H9 (cell line): ENCODE measurements at regions not wholly inside any gene's neighbourhood (a gene's known extent, or its start where the extent isn't known, plus 50 kb on each side); places are given as distances from the start of the nearest gene placed in this dataset.

ENCODE experiments used
- DNase-seq: peaks from one replicate; pipeline ENCODE4 v3.0.0-alpha.2; 2017
- H2AFZ ChIP-seq: one replicate; pipeline ENCODE4 v1.6.1; 2013; ENCODE audit warnings: mild to moderate bottlenecking, low read length, control low read depth, moderate library complexity
- H2AK5ac ChIP-seq: 2 replicates; pipeline ENCODE4 v1.6.1; 2013; ENCODE audit warnings: low read length, control low read depth, mixed read lengths; ENCODE audit not compliant: insufficient read length
- H2BK120ac ChIP-seq: one replicate; pipeline ENCODE4 v1.6.1; 2013; ENCODE audit warnings: low read depth, mild to moderate bottlenecking, low read length, control low read depth, inconsistent platforms; ENCODE audit not compliant: poor library complexity, severe bottlenecking
- H2BK12ac ChIP-seq: 2 replicates; pipeline ENCODE4 v1.6.1; 2013; ENCODE audit warnings: low read length, control low read depth, mixed read lengths, low read depth; ENCODE audit not compliant: insufficient read length
- H2BK15ac ChIP-seq: 2 replicates; pipeline ENCODE4 v1.6.1; 2013; ENCODE audit warnings: low read depth, low read length, control low read depth
- H2BK20ac ChIP-seq: one replicate; pipeline ENCODE4 v1.6.1; 2013; ENCODE audit warnings: low read depth, mild to moderate bottlenecking, low read length, control low read depth, inconsistent platforms; ENCODE audit not compliant: poor library complexity, severe bottlenecking
- H2BK5ac ChIP-seq: 2 replicates; pipeline ENCODE4 v1.6.1; 2013; ENCODE audit warnings: low read length, control low read depth, mixed read lengths; ENCODE audit not compliant: insufficient read length
- H3K14ac ChIP-seq: 2 replicates; pipeline ENCODE4 v1.6.1; 2013; ENCODE audit warnings: low read length, control low read depth; ENCODE audit not compliant: insufficient read depth
- H3K18ac ChIP-seq: 2 replicates; pipeline ENCODE4 v1.6.1; 2013; ENCODE audit warnings: low read depth, mild to moderate bottlenecking, mixed read lengths, low read length, control low read depth; ENCODE audit not compliant: insufficient read length
- H3K23ac ChIP-seq: 2 replicates; pipeline ENCODE4 v1.6.1; 2013; ENCODE audit warnings: low read length, control low read depth, mixed read lengths, low read depth; ENCODE audit not compliant: insufficient read length
- H3K23me2 ChIP-seq: 2 replicates; pipeline ENCODE4 v1.6.1; 2013; ENCODE audit warnings: low read depth, mild to moderate bottlenecking, mixed read lengths, low read length, control low read depth; ENCODE audit not compliant: insufficient read length, poor library complexity, severe bottlenecking
- H3K27ac ChIP-seq: 2 replicates; pipeline ENCODE4 v1.5.1; 2013; ENCODE audit warnings: low read length, control low read depth, mixed read lengths, low read depth; ENCODE audit not compliant: insufficient read length
- H3K27me3 ChIP-seq: 2 replicates; pipeline ENCODE4 v1.6.1; 2013; ENCODE audit warnings: low read length, control low read depth, inconsistent platforms; ENCODE audit not compliant: insufficient read depth
- H3K4ac ChIP-seq: 2 replicates; pipeline ENCODE4 v1.6.1; 2013; ENCODE audit warnings: low read depth, mild to moderate bottlenecking, control low read depth, inconsistent platforms, low read length, moderate library complexity
- H3K4me1 ChIP-seq: 2 replicates; pipeline ENCODE4 v1.6.1; 2013; ENCODE audit warnings: low read length, control low read depth, inconsistent platforms; ENCODE audit not compliant: insufficient read depth
- H3K4me2 ChIP-seq: 2 replicates; pipeline ENCODE4 v1.6.1; 2013; ENCODE audit warnings: low read length, control low read depth, mixed read lengths; ENCODE audit not compliant: insufficient read length, insufficient read depth
- H3K56ac ChIP-seq: 2 replicates; pipeline ENCODE4 v1.6.1; 2013; ENCODE audit warnings: low read depth, mild to moderate bottlenecking, mixed read lengths, low read length, control low read depth; ENCODE audit not compliant: insufficient read length
- H3K79me1 ChIP-seq: 2 replicates; pipeline ENCODE4 v1.6.1; 2013; ENCODE audit warnings: low read depth, mild to moderate bottlenecking, moderate library complexity, low read length, control low read depth, inconsistent platforms; ENCODE audit not compliant: insufficient read depth, poor library complexity, severe bottlenecking
- H3K79me2 ChIP-seq: 2 replicates; pipeline ENCODE4 v1.6.1; 2013; ENCODE audit warnings: low read length, control low read depth, inconsistent platforms; ENCODE audit not compliant: insufficient read depth
- H3K9ac ChIP-seq: 2 replicates; pipeline ENCODE4 v1.6.1; 2013; ENCODE audit warnings: low read length, control low read depth, mixed read lengths; ENCODE audit not compliant: insufficient read length; ENCODE audit errors: extremely low read depth
- H3K9me3 ChIP-seq: one replicate; pipeline ENCODE4 v1.6.1; 2013; ENCODE audit warnings: low read depth, low read length, inconsistent platforms; ENCODE audit not compliant: control insufficient read depth
- H3T11ph ChIP-seq: one replicate; pipeline ENCODE4 v1.6.1; 2013; ENCODE audit warnings: mild to moderate bottlenecking, low read length, control low read depth, inconsistent platforms
- H4K20me1 ChIP-seq: one replicate; pipeline ENCODE4 v1.6.1; 2013; ENCODE audit not compliant: control insufficient read depth, insufficient read length, insufficient read depth
- H4K5ac ChIP-seq: 2 replicates; pipeline ENCODE4 v1.6.1; 2013; ENCODE audit warnings: low read depth, mild to moderate bottlenecking, mixed read lengths, low read length, control low read depth; ENCODE audit not compliant: insufficient read length
- H4K8ac ChIP-seq: replicated peaks from 2 replicates; pipeline ENCODE4 v1.6.1; 2013; ENCODE audit warnings: low read length, control low read depth, mixed read lengths, low read depth; ENCODE audit not compliant: insufficient read length
- H4K91ac ChIP-seq: 2 replicates; pipeline ENCODE4 v1.6.1; 2013; ENCODE audit warnings: low read depth, mild to moderate bottlenecking, moderate library complexity, mixed read lengths, low read length, control low read depth; ENCODE audit not compliant: insufficient read length
- H3K27ac Mint-ChIP-seq, 3 experiments: 2 replicates in 2 of 3; 3 replicates in 1 of 3; pipeline ENCODE4 v1.8.0; 2020 to 2021; ENCODE audit warnings: mixed read lengths in 3 of 3, mild to moderate bottlenecking in 1 of 3, moderate library complexity in 1 of 3
- H3K27me3 Mint-ChIP-seq: 2 replicates; pipeline ENCODE4 v1.8.0; 2021; ENCODE audit warnings: low read depth, mild to moderate bottlenecking, moderate library complexity, mixed read lengths
- H3K36me3 Mint-ChIP-seq, 3 experiments: 2 replicates in 2 of 3; 3 replicates in 1 of 3; pipeline ENCODE4 v1.8.0; 2020 to 2021; ENCODE audit warnings: low read depth in 3 of 3, mixed read lengths in 3 of 3; ENCODE audit not compliant: insufficient read depth in 1 of 3
- H3K4me1 Mint-ChIP-seq, 2 experiments: 2 replicates each; pipeline ENCODE4 v1.8.0; 2020; ENCODE audit warnings: mixed read lengths in 2 of 2
- H3K4me3 Mint-ChIP-seq, 2 experiments: 2 replicates in 1 of 2; 3 replicates in 1 of 2; pipeline ENCODE4 v1.8.0; 2020 to 2021; ENCODE audit warnings: mild to moderate bottlenecking in 2 of 2, mixed read lengths in 2 of 2, moderate library complexity in 1 of 2
- H3K9me3 Mint-ChIP-seq, 2 experiments: 2 replicates in 1 of 2; 3 replicates in 1 of 2; pipeline ENCODE4 v1.8.0; 2020; ENCODE audit warnings: mild to moderate bottlenecking in 2 of 2, mixed read lengths in 2 of 2, moderate library complexity in 1 of 2
- WGBS: extraction: QIAGEN DNeasy Blood & Tissue Kit; methylation state at CpG from one replicate; pipeline ENCODE4 v1.1.7; 2013; ENCODE audit warnings: missing lambda C conversion rate, low lambda C conversion rate, mixed read lengths; ENCODE audit not compliant: insufficient read length; ENCODE audit errors: extremely low coverage; 5-methylcytosine and 5-hydroxymethylcytosine counted together
- TF ChIP-seq, protein P1 (sequence below): fragments of 200-600 bp; sonication (generic); conservative IDR thresholded peaks from 3 replicates; pipeline ENCODE4 v1.8.0; 2021; ENCODE audit warnings: antibody characterized with exemption, mild to moderate bottlenecking

GRCh38 chr4:25481648-25482047 lies 104.6 kb downstream of the ANAPC4 start:
- Histone ChIP-seq H3K4me1 (peaks cover 13% of the 10 kb centered on the region), H2BK120ac (no peak overlapping the region), H3K27me3 (peaks cover 2% of the 10 kb centered on the region; the same call in 1 of the 2 replicates), H4K5ac (no peak overlapping the region), H2BK20ac (no peak overlapping the region), H3K14ac (no peak overlapping the region), H3K27ac (no peak overlapping the region), H3K79me1 (no peaks in the 10 kb centered on the region), H3K9me3 (no peaks in the 10 kb centered on the region), H3T11ph (no peak overlapping the region), H4K8ac (no peak overlapping the region), H2BK15ac (no peak overlapping the region), H2AFZ (no peak overlapping the region), H4K91ac (no peak overlapping the region), H3K23ac (no peak overlapping the region), H3K9ac (no peak overlapping the region), H3K4ac (no peak overlapping the region), H3K4me2 (no peak overlapping the region), H3K56ac (no peak overlapping the region), H4K20me1 (no peaks in the 10 kb centered on the region), H2BK5ac (no peak overlapping the region), H3K18ac (no peak overlapping the region), H2AK5ac (no peak overlapping the region), H3K23me2 (no peaks in the 10 kb centered on the region), H2BK12ac (no peak overlapping the region), H3K79me2 (no peaks in the 10 kb centered on the region)
- DNase-seq: peak; percentile 48
- TF ChIP-seq, protein P1, sequence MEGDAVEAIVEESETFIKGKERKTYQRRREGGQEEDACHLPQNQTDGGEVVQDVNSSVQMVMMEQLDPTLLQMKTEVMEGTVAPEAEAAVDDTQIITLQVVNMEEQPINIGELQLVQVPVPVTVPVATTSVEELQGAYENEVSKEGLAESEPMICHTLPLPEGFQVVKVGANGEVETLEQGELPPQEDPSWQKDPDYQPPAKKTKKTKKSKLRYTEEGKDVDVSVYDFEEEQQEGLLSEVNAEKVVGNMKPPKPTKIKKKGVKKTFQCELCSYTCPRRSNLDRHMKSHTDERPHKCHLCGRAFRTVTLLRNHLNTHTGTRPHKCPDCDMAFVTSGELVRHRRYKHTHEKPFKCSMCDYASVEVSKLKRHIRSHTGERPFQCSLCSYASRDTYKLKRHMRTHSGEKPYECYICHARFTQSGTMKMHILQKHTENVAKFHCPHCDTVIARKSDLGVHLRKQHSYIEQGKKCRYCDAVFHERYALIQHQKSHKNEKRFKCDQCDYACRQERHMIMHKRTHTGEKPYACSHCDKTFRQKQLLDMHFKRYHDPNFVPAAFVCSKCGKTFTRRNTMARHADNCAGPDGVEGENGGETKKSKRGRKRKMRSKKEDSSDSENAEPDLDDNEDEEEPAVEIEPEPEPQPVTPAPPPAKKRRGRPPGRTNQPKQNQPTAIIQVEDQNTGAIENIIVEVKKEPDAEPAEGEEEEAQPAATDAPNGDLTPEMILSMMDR: no peak
- Mint-ChIP-seq H3K9me3 (peaks cover 12 to 14% of the 10 kb centered on the region in 2 experiments), H3K4me1 (peaks cover 49 to 50% of the 10 kb centered on the region in 2 experiments), H3K36me3 (peaks cover 0 to 4% (median 0%) of the 10 kb centered on the region in 3 experiments; a peak in 2 of 7 replicates), H3K27ac (peak overlapping the region in 1 of 3 experiments; percentile 74; a peak in 2 of 7 replicates), H3K27me3 (peaks cover 46% of the 10 kb centered on the region), H3K4me3 (peak overlapping the region in 1 of 2 experiments; percentile 24; a peak in 1 of 5 replicates)
- WGBS: no CpG with 5 or more reads among the region's 2 CpGs
